ENCODE measurements at regions not wholly inside any gene's neighbourhood (a gene's known extent, or its start where the extent isn't known, plus 50 kb on each side); places are given as distances from the start of the nearest gene placed in this dataset.
"Not testable (repeated sequence)": the region's sequence is repeated elsewhere in the genome, so short reads cannot be mapped to it uniquely, and the experiment has no call there.

DNA sequence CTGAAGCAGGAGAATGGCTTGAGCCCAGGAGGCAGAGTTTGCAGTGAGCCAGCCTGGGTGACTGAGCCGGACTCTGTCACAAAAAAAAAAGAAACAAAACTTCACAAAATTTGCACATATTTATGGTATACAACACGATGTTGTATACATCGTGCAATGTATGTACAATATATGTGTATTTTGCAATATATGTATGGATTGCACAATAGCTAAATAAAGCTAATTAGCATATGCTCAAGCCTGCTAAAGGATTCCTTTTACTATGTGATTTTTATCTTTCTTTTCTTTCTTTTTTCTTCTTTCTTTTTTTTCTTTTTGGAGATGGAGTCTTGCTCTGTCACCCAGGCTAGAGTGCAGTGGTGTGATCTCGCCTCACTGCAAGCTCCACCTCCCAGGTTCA is 368.0 kb upstream of the FAM98A start:
- intact Hi-C loops (cut with DNase I): no loop called here
- DNase-seq (ENCODE audit: low spot score): no peak

DNA sequence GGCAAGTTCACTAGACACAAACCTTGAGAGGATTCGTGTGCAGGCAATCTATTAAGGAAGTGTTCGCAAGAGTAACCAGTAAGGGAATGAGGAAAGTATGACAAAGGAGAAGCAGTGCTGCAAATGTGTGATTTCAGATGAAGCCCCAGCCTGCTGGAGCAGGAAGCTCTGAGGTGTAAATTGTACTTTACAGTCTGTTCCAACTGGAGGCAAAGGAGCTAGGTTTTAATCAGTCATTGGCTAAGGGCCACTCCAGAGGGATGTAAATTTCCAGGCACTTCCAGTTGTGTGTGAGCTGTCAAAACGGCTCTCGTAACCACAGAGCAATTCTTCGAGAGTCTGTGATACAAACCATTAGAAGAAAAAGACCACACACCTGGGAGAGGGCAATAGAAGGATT is 359.5 kb upstream of the FAM98A start:
- intact Hi-C loops (cut with DNase I): no loop called here

DNA sequence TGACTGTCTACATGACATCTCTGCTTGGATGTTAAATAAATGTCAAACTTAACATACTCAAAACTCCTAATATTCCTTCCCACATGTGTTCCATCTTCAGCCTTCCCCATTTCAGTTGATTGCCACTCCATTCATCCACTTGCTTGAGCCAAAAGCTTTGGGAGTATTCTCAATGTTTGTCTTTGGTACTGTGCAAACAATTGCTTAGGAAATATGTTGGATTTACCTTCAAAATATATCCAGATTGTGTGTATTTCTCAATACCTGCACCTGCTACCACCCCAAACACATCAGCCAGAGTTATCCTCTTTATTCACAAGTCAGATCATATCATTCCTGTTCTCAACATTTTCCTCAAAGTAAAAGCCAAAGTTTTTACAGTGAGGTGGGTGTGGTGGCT is 350.3 kb upstream of the FAM98A start:
- DNase-seq (ENCODE audit: low spot score): no peak
- intact Hi-C loops (cut with DNase I): no loop called here

More for the DNA sequence above, 359.5 kb upstream of the FAM98A start:
- DNase-seq (ENCODE audit: low spot score): no peak

DNA sequence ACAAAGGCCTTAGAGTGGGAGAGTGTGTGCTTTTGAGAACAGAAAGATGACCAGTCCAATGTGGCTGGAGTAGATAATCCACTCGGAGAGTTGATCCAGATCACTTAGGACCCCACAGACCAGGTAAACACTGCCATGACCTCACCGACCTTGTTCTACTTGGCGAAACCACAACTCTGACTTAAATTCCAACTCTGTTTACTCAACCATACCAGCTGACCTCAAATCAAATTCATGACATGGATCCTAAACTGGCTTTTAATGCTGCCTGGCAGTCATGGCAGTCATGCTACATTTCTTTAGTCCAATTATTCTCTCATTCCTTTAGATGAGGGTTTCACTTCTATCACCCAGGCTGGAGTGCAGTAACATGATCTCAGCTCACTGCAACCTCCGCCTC is 347.1 kb upstream of the FAM98A start:
- no peak for DNase-seq (ENCODE audit: low spot score)
- intact Hi-C loops (cut with DNase I): no loop called here

DNA sequence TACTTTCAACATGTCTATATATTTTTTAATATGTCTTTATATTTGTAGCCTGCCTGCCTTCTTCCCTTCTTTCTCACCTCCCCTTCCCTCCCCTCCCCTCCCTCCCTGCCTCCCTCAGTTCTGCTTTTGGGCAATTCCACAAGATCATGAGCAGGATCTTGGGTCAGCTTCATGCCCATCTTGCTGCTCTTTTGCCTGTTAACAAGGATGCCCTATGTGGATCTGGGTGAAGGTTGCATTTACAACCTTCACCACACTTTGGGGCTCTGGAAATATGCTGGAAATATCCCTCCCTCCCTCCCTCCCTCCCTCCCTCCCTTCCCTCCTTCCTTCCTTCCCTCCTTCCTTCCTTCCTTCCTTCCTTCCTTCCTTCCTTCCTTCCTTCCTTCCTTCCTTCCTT is 334.1 kb upstream of the FAM98A start:
- DNase-seq (ENCODE audit: low spot score): no peak
- intact Hi-C loops (cut with DNase I): no loop called here

DNA sequence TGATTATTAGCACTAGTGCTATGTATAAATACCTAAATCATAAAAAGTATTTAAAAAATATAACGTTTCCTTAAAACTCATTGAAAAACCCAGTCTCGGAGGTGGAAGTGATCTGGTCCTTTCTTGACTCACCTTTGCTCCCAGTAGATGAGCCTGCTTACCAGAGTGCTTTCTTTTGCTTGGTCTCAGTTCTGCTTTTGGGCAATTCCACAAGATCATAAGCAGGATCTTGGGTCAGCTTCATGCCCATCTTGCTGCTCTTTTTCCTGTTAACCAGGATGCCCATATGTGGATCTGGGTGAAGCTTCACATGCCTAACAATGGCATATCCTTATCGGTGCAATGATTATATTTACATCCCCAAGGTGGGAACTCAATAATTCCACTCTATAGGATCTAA is 332.1 kb upstream of the FAM98A start:
- no peak for DNase-seq (ENCODE audit: low spot score)
- intact Hi-C loops (cut with DNase I): no loop called here

DNA sequence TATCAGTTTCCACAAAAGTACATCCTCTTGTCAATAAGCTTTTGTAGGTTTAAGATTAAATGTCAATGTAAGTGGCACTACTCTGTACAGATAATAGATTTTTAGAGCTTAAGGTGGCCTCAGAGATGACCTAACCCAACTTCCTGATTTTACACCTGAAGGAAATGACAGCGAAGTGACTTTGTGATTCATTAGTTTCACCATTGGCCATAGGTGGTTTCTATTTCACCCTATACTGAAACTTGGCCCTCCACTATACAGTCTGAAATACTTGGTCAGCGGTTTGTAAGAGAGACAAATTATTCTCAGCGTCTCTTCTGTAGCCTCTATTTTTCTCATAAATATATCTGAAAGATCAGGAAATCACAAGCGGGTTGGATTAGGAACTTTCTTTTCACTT is 330.4 kb upstream of the FAM98A start:
- intact Hi-C loops (cut with DNase I): no loop called here

DNA sequence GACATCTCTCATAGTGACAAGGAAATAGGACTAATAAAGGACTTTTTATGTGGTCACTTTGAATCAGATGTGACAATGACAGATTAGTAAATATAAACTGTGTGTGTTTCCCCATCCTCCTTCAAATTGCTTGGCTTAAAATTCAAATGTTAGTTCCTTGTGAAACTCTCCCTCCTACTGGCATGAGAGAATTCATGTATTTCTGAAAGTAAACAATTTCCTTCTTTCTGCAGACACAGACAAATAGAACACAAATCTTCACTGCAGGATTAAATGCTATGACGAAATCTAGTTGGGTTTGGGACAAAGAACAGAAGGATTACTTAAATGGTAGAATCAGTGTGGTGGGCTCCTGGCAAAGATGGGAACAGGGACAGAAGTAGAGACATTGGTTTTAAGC is 328.7 kb upstream of the FAM98A start:
- DNase-seq (ENCODE audit: low spot score): no peak
- intact Hi-C loops (cut with DNase I): no loop called here

More for the DNA sequence above, 330.4 kb upstream of the FAM98A start:
- DNase-seq (ENCODE audit: low spot score): no peak

DNA sequence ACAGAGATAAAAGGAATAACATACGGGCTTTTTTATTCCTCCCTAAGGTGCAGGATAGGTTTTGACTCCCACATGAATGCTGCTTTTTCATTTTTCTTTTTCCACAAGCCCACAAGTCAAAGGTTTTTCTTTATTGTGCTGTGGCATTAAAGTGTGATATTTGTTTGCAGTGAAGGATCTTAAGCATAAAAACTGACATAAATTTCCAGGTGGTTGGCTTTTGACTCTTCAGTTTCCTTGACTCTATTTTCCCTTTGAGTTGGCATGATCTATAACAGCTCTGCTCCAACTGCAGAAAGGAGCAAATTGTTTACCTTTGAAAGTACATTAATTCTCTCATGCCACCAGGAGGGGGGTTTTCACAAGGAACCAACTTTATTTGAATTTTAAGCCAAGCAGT is 326.2 kb upstream of the FAM98A start:
- no peak for DNase-seq (ENCODE audit: low spot score)
- intact Hi-C loops (cut with DNase I): no loop called here

DNA sequence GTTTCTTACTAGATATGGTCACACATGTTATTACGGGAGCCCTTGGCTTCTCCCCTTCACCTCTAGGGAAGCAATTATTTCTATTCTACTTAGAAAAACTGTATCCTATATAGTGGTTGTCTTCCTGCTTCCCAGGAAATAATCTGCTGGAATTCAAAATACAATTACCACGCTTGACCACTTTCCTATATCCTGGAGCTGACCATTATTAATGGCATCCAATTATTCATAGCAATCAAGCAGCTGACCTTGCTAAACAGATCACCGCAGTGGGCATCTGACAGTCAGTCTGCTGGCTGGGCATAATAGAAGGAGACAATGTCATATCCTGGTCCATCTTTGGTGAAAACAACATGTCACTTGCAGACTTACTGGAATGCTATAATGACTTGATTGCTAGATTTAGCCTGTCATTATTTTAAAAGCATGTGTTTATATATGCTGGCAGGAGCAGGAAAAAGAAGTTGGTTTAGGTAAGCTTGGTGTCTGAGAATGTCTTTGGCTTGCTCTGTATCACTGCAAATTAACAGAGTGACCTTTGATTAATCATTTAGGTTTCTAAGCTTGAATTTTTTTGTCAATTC is 325.6 kb upstream of the FAM98A start:
- DNase-seq (ENCODE audit: low spot score): no peak
- intact Hi-C loops (cut with DNase I): no loop called here

DNA sequence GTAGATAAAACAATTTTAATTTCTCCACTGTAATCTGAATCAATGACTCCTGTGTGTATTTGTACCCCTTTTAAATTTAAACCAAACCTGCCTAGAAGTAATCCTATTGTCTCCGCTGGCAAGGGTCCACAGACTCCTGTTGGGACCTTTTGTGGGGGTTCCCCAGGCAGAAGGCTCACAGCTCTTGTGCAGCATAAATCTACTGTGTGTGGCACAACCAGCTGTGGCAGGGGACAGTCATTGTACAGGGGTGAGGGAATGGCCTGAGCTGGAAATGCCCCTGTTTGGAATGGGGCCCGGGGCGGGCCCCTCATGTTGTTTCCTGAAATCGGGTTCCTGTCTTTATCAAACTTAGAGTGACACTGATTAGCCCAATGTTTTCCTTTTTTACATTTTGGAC is 318.2 kb upstream of the FAM98A start:
- intact Hi-C loops (cut with DNase I): no loop called here
- no peak for DNase-seq (ENCODE audit: low spot score)

DNA sequence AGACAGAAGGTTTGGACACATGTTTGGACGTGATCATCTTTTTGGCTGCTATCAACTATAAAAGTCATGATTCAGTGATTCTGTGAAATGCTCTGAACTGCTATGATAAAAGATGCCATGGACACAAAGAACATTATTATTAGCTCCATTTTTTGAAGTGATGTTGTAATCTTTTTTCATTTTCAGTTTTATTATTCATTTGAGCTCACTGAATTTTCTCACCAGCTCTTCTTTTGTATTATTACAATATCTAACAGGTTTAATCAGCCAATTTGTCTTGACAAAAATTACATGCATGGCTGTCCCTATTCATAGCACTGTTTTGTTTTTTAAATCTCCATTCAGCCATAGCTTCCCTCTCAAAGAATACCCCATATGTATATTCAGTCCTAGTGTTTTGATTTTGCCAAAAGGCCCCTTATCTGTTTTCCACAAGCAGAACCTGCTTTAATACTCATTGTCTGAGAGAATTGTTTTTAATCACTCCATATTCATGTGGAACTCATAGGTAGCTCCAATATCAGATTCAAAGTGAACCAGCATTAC is 314.0 kb upstream of the FAM98A start:
- intact Hi-C loops (cut with DNase I): no loop called here

DNA sequence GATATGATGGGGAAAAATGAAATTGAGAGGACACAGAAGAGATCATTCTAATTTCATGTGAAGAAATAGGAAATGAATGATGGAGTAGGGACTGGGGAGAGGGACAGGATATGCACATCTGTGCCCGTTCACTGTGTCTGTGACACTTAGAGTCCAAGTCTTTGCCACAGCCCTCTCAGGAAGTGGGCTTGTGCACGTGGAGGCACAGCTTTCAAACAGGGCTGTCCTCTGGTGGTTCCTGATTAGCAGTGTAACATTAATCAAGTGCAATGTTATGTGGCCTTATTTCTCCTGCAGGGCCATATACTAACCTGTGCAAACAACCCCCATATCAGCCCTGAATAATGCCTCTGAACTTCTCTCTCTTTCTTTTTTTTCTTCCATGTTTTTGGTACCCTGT is 312.2 kb upstream of the FAM98A start:
- DNase-seq (ENCODE audit: low spot score): no peak
- intact Hi-C loops (cut with DNase I): no loop called here

More for the DNA sequence above, 314.0 kb upstream of the FAM98A start:
- DNase-seq (ENCODE audit: low spot score): no peak

DNA sequence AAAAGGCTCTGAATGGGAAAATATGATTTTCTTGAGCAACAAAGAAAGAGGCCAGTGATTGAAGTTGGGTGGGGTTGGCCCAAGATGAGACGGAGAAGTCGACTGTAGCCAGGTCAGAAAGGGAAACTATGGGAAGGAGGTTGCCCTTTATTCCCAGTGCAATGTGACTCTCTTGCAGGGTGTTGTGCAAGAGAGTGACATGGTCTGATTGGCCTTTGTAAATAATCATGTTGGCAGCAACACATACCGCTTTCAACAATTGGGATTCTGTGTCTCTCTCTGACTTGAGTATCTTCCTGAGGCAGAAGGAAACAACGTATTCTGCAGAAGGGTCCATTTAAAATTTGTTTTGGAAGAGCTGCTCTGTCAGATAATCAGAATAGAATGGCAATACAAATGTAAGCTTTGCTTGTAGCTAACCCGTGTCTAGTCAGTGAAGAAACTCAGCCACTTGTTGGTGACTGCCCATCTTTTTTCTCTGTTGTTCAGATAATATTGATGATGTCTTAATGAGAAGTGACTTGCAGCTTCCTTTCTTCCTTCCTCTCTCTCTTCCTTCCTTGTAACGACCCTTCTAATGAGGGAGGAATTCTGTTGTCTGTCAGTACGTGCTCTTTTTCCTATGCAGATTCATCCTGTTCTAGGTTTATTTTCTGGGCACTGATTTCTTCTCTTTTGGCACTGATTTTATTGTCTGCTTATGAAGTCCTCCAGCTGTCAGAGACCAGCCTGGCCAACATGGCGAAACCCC is 311.0 kb upstream of the FAM98A start:
- DNase-seq (ENCODE audit: low spot score): no peak
- intact Hi-C loops (cut with DNase I): no loop called here

DNA sequence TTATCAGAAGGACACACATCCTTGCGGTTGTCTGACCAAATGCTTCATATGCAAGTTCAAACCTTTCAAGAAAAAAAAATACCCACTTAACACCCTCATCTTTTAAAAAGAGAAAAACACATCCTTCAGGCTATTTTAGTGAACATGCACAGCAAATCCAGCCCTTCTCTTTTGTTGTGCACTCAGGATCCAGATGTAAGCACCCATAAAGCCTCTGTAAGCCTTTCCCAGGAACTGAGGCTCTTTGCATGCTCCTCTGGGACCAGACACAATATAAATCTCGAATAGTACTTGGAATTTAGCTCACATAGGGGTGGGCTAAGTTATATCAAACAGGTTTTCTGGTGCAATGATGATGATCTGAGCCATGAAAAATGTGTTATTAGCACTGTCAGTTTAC is 308.8 kb upstream of the FAM98A start:
- intact Hi-C loops (cut with DNase I): no loop called here
- DNase-seq (ENCODE audit: low spot score): no peak

DNA sequence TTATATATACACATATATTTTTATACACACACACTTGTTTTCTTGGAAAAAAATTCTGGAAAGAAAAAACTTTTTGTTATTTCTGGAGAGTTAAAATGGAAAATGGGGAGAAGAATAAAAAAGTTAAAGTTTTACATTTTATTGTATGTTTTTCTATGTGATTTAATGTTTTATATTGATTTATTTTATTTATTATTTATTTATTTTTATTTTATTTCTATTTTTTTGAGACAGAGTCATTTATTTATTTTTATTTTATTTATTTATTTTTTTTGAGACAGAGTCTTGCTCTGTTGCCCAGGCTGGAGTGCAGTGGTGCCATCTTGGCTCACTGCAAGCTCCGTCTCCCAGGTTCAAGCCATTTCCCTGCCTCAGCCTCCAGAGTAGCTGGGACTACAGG is 307.0 kb upstream of the FAM98A start:
- DNase-seq (ENCODE audit: low spot score); intact Hi-C loops (cut with DNase I): not testable (repeated sequence)

DNA sequence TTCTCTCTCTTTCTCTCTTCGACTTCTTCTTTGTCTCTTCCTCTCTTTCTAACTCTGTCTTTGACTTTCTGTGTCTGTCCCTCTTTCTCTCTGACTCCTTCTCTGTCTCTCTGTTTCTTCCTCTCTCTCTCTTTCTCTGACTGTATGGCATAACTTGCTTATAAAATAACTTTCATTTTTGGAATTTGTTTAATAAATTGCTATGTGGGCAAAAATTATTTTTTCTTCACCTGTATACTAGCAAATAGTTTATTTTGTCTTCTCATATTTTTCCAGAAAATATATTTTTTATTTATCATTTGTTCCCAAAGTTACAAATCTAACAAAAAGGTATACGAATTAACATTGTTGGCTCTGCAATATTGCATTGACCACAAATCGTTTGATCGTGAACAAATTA is 305.7 kb upstream of the FAM98A start:
- intact Hi-C loops (cut with DNase I): no loop called here
- DNase-seq (ENCODE audit: low spot score): no peak

DNA sequence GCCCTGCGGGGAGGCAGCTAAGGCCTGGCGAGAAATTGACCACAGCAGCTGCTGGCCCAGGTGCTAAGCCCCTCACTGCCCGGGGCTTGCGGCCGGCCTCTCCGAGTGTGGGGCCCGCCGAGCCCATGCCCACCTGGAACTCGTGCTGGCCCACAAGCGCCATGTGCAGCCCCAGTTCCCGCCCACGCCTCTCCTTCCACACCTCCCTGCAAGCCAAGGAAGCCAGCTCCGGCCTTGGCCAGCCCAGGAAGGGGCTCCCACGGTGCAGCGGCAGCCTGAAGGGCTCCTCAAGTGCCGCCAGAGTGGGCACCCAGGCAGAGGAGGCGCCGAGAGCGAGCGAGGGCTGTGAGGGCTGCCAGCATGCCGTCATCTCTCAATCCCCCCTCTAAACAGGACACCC is 304.6 kb upstream of the FAM98A start:
- DNase-seq (ENCODE audit: low spot score): no peak
- intact Hi-C loops (cut with DNase I): no loop called here

DNA sequence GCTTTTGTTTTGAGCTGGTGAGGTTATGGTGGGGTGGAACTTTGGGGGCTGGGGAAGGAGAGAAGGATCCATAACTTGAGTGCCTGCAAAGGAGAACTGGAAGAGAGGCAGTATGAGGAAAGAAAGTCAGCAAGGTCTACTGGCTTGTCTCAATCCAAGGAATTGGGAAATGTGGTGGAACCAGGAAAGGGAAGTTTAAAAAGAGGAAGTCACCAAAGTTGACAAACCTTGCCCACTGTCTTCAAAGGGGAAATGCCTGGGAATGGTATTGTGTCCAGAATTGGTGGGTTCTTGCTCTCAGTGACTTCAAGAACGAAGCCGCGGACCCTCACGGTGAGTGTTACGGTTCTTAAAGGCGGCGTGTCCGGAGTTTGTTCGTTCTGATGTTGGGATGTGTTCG is 304.1 kb upstream of the FAM98A start:
- DNase-seq (ENCODE audit: low spot score): no peak
- intact Hi-C loops (cut with DNase I): no loop called here

DNA sequence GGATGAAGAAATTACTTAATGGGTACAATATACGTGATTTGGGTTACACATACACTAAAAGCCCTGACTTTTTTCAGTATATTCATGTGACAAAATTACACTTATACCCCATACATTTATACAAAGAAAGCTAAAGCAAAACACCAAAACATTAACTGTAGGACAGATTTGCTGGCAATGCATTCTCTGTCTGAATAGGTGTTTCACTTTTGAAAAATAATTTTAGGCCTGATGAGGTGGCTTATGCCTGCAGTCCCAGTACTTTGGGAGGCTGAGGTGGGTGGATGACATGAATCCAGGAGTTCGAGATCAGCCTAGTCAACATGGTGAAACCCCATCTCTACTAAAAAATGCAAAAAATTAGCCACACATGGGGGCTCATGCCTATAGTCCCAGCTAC is 301.5 kb upstream of the FAM98A start:
- no peak for DNase-seq (ENCODE audit: low spot score)
- intact Hi-C loops (cut with DNase I): no loop called here

DNA sequence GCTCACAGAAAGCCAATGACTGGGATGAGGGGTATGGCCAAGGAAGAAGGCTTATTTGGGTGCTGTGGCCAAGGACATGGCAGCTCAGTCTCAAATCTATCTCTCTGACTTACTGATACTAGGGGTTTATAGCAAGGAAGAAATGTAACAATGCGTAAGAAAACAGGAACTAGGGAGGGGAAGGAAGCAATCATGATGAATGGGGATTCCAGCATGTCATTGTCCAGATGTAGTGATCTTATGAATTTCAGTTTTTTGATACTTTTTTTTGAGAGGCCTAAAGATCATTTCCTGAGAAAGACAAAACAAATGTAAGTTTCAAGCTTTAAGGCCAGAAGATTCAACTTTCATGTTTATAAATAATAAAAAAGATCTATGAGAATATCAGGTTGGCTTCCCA is 298.6 kb upstream of the FAM98A start:
- no peak for DNase-seq (ENCODE audit: low spot score)
- intact Hi-C loops (cut with DNase I): no loop called here

All from cardiac septum (tissue), 1 donor.